Brain pericyte (primary cell): ENCODE measurements at regions not wholly inside any gene's neighbourhood (a gene's known extent, or its start where the extent isn't known, plus 50 kb on each side); places are given as distances from the start of the nearest gene placed in this dataset.

Experiments
- DNase-seq: peaks from one replicate; pipeline ENCODE4 v3.0.0-alpha.2; 2012; ENCODE audit warnings: low read depth, low spot score

- DNase-seq, result no peak
Measured at GRCh38 chr1:30514945-30515344, 208.4 kb downstream of the MATN1 start.

GRCh38 chr1:30514137-30514654 lies 209.2 kb downstream of the MATN1 start:
- no peak for DNase-seq

- no peak for DNase-seq
Measured at GRCh38 chr1:30513396-30514136, 209.8 kb downstream of the MATN1 start.

GRCh38 chr1:30512914-30513265 lies 210.5 kb downstream of the MATN1 start:
- no peak for DNase-seq

GRCh38 chr1:30511991-30512913 lies 211.1 kb downstream of the MATN1 start:
- DNase-seq, result no peak

GRCh38 chr1:30511563-30511962 lies 211.8 kb downstream of the MATN1 start:
- no peak for DNase-seq

- no peak for DNase-seq
Measured at GRCh38 chr1:30511106-30511505, 212.3 kb downstream of the MATN1 start.

GRCh38 chr1:30509670-30510069 lies 213.7 kb downstream of the MATN1 start:
- no peak for DNase-seq

GRCh38 chr1:30508611-30509010 lies 214.8 kb downstream of the MATN1 start:
- DNase-seq, result no peak

- DNase-seq, result no peak
Measured at GRCh38 chr1:30508175-30508448, 215.3 kb downstream of the MATN1 start.

GRCh38 chr1:30507401-30508174 lies 215.8 kb downstream of the MATN1 start:
- no peak for DNase-seq

GRCh38 chr1:30507016-30507312 lies 216.4 kb downstream of the MATN1 start:
- DNase-seq, result no peak

- no peak for DNase-seq
Measured at GRCh38 chr1:30506291-30507015, 216.9 kb downstream of the MATN1 start.

GRCh38 chr1:30505853-30506252 lies 217.5 kb downstream of the MATN1 start:
- no peak for DNase-seq

GRCh38 chr1:30492451-30492850 lies 230.9 kb downstream of the MATN1 start:
- no peak for DNase-seq

GRCh38 chr1:30491831-30492230 lies 231.6 kb downstream of the MATN1 start:
- no peak for DNase-seq

GRCh38 chr1:30490554-30491053 lies 232.8 kb downstream of the MATN1 start:
- no peak for DNase-seq

- no peak for DNase-seq
Measured at GRCh38 chr1:30489737-30490389, 233.5 kb downstream of the MATN1 start.

- no peak for DNase-seq
Measured at GRCh38 chr1:30488324-30488913, 235.0 kb downstream of the MATN1 start.

GRCh38 chr1:30487042-30487441 lies 236.3 kb downstream of the MATN1 start:
- DNase-seq, result no peak

- DNase-seq, result no peak
Measured at GRCh38 chr1:30485072-30485471, 238.3 kb downstream of the MATN1 start.
